Gastrocnemius medialis (tissue), 4 donors: ENCODE measurements at regions not wholly inside any gene's neighbourhood (a gene's known extent, or its start where the extent isn't known, plus 50 kb on each side); places are given as distances from the start of the nearest gene placed in this dataset.

Source experiments
- ATAC-seq, 2 donors: fragments of 150-250 bp; one replicate each; pipeline ENCODE4 v1.9.1; 2016
- DNase-seq, 2 donors: peaks; one replicate each; pipeline ENCODE4 v3.0.0-alpha.2; 2019
- H3K27ac ChIP-seq, 4 donors: fragments of 200-600 bp; sonication (generic); 1 replicate in 1 of 4; 2 replicates in 3 of 4; pipeline ENCODE4 v1.5.1; 2016 to 2018; ENCODE audit warnings: mild to moderate bottlenecking in 2 of 4, moderate library complexity in 1 of 4
- H3K27me3 ChIP-seq, 3 donors: fragments of 200-600 bp; sonication (generic) in 2 of 3; 1 replicate in 1 of 3; 2 replicates in 2 of 3; pipeline versions ENCODE4 v1.5.1 to v1.6.0; 2016 to 2019; ENCODE audit warnings: mild to moderate bottlenecking in 1 of 3, moderate library complexity in 1 of 3
- H3K36me3 ChIP-seq, 2 donors: fragments of 200-600 bp; sonication (generic) in 1 of 2; one replicate each; pipeline ENCODE4 v1.5.1; 2017 to 2018
- H3K4me1 ChIP-seq, 2 donors: fragments of 200-600 bp; sonication (generic) in 1 of 2; one replicate each; pipeline ENCODE4 v1.5.1; 2016 to 2017; ENCODE audit warnings: mild to moderate bottlenecking in 2 of 2
- H3K4me3 ChIP-seq, 4 donors: fragments of 200-600 bp; sonication (generic) in 3 of 4; 1 replicate in 1 of 4; 2 replicates in 3 of 4; pipeline ENCODE4 v1.5.1; 2016 to 2019; ENCODE audit warnings: mild to moderate bottlenecking in 2 of 4
- H3K9me3 ChIP-seq, 3 donors: fragments of 200-600 bp; sonication (generic) in 2 of 3; 1 replicate in 1 of 3; 2 replicates in 2 of 3; pipeline ENCODE4 v1.5.1; 2016 to 2019
- POLR2A ChIP-seq, 2 donors: fragments of 450-650 bp; IDR thresholded peaks; one replicate each; pipeline ENCODE4 v1.6.1; 2017; ENCODE audit warnings: antibody characterized with exemption in 2 of 2, mild to moderate bottlenecking in 2 of 2, moderate library complexity in 2 of 2
- in situ Hi-C, 4 donors: fragments of 200-750 bp; cut with MboI; loops; one replicate each; pipeline versions ENCODE4 v1.15.0 to v1.8.0; 2017; ENCODE audit warnings: low sequenced_read_pairs in 4 of 4
- intact Hi-C: fragments of 100-400 bp; cut with DNase I; formaldehyde crosslinking; loops from one replicate; pipeline ENCODE4 v1.15.1; 2023; ENCODE audit warnings: low total_unique reads
- TF ChIP-seq, protein P1 (sequence below), 5 experiments: fragments of 450-650 bp in 3 of 5; fragments of 200-600 bp in 2 of 5; sonication (generic) in 2 of 5; IDR thresholded peaks in 4 of 5; conservative IDR thresholded peaks in 1 of 5; 1 replicate in 4 of 5; 2 replicates in 1 of 5; pipeline ENCODE4 v1.5.1; 2016 to 2019; ENCODE audit warnings: antibody characterized with exemption in 5 of 5, mild to moderate bottlenecking in 3 of 5, moderate library complexity in 3 of 5

DNA sequence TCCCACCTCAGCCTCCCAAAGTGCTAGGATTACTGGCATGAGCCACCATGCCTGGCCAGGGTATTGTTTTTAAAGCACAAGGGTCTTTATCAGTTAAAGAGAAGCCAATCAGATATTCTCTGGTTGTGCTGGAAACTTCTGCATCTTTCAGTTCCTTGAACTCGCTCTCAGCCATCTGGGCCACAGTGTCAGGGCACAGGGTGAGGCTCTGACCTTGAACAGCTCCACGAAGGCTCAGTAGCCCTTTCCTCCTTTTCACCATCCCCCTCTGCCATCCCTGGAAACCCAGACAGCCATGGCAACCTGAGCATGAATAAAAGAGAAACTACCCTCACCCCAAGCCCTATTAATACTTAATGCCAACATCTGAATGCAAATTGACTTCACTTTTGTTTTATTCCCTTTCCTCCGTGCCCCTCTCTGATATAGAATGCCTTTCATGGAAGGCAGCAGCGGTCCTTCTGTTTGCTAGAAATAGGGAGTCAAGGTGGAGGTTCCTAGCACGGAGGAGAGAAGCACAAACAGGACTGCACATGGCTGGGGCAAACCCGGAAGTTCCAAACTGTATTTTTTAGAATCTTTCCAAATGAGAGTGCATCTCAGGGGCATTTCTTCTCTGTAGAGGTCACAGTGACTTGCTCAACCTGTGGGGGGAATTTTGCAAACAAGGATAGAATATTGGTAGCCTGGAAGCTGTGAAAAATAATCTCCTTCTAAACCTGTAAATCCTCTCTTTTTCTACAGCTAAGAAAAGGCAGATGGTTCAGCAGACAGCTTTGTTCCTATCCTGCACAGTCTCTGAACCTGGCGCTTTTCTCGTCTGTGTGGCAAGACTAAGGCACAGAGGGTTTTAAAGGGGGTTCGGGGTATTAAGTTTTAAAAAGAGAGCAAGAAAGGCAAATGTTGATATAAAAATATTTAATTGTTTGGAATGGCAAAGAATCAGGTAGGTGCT is 176.4 kb upstream of the RREB1 start:
- no peak for ATAC-seq
- intact Hi-C loops: no loop called here

DNA sequence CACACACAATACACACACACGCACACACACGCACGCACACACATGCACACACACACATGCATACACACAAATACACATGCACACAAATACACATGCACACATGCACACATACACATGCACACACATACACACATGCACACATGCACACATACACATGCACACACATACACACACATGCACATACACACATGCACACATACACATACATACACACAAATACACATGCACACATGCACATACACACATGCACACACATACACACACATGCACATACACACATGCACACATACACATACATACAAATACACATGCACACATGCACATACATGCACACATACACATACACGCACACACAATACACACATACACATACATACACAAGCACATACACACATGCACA is 175.4 kb upstream of the RREB1 start:
- no peaks in the 10 kb centered on the region for H3K9me3 ChIP-seq
- no peak overlapping the region for H3K4me3 ChIP-seq
- H3K27me3 ChIP-seq: no peaks in the 10 kb centered on the region
- no peaks in the 10 kb centered on the region for H3K36me3 ChIP-seq
- intact Hi-C loops: no loop called here
- peaks cover under 1 to 16% of the 10 kb centered on the region in 2 donors for H3K4me1 ChIP-seq
- H3K27ac ChIP-seq: no peak overlapping the region
- in situ Hi-C loops: loop anchor here in 2 of 4 donors (25.0 kb wide), 2 partner anchors 195 to 305 kb away; no protein-coding TSS in a partner anchor
- ATAC-seq (no peak), DNase-seq (no peak)
- TF ChIP-seq, protein P1, sequence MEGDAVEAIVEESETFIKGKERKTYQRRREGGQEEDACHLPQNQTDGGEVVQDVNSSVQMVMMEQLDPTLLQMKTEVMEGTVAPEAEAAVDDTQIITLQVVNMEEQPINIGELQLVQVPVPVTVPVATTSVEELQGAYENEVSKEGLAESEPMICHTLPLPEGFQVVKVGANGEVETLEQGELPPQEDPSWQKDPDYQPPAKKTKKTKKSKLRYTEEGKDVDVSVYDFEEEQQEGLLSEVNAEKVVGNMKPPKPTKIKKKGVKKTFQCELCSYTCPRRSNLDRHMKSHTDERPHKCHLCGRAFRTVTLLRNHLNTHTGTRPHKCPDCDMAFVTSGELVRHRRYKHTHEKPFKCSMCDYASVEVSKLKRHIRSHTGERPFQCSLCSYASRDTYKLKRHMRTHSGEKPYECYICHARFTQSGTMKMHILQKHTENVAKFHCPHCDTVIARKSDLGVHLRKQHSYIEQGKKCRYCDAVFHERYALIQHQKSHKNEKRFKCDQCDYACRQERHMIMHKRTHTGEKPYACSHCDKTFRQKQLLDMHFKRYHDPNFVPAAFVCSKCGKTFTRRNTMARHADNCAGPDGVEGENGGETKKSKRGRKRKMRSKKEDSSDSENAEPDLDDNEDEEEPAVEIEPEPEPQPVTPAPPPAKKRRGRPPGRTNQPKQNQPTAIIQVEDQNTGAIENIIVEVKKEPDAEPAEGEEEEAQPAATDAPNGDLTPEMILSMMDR (IDR thresholded peaks at IDR 0.05 in 4 of 5, conservative IDR thresholded peaks at IDR 0.05 in 1 of 5): no peak
- no peak for TF ChIP-seq POLR2A (IDR thresholded peaks at IDR 0.05)

More for the DNA sequence above, 176.4 kb upstream of the RREB1 start:
- Histone ChIP-seq H3K4me3 (no peak overlapping the region), H3K36me3 (no peaks in the 10 kb centered on the region), H3K27me3 (no peaks in the 10 kb centered on the region), H3K4me1 (peaks cover 11 to 26% of the 10 kb centered on the region in 2 donors), H3K9me3 (no peaks in the 10 kb centered on the region), H3K27ac (peak overlapping the region in 3 of 4 donors; percentile 92 to 96 (median 95))
- TF ChIP-seq, protein P1 (IDR thresholded peaks at IDR 0.05 in 4 of 5, conservative IDR thresholded peaks at IDR 0.05 in 1 of 5): no peak
- TF ChIP-seq POLR2A (IDR thresholded peaks at IDR 0.05): no peak
- DNase-seq: no peak
- in situ Hi-C loops: loop anchor here in 2 of 4 donors (25.0 kb wide), 2 partner anchors 194 to 306 kb away; no protein-coding TSS in a partner anchor

DNA sequence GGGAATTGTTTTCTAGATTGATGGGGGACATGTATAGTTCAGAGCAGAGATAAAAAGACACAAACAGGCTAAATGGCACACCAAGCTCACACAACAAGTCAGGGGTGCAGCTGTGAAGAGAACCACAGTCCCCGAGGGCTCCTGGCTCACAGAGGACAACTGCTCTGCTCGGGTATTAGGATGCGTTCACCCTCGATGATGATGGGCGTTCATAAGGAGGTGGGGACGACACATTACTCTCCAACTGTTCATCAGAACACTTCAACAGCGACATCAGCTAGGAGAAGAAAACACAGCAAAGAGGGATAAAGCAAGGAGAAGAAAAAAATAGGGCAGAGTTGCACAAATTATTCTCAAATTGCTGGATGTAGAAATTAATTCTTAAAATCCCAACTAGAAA is 174.8 kb upstream of the RREB1 start:
- no peaks in the 10 kb centered on the region for H3K36me3 ChIP-seq
- DNase-seq (no peak), ATAC-seq (no peak)
- H3K4me3 ChIP-seq: no peak overlapping the region
- in situ Hi-C loops (loop anchor here in 2 of 4 donors (25.0 kb wide), 2 partner anchors 196 to 304 kb away; no protein-coding TSS in a partner anchor), intact Hi-C loops (no loop called here)
- no peaks in the 10 kb centered on the region for H3K27me3 ChIP-seq
- H3K27ac ChIP-seq: no peak overlapping the region
- TF ChIP-seq, protein P1 (IDR thresholded peaks at IDR 0.05 in 4 of 5, conservative IDR thresholded peaks at IDR 0.05 in 1 of 5): no peak
- TF ChIP-seq POLR2A (IDR thresholded peaks at IDR 0.05): no peak
- H3K4me1 ChIP-seq: peaks cover 0 to 10% of the 10 kb centered on the region in 2 donors
- H3K9me3 ChIP-seq: no peaks in the 10 kb centered on the region

DNA sequence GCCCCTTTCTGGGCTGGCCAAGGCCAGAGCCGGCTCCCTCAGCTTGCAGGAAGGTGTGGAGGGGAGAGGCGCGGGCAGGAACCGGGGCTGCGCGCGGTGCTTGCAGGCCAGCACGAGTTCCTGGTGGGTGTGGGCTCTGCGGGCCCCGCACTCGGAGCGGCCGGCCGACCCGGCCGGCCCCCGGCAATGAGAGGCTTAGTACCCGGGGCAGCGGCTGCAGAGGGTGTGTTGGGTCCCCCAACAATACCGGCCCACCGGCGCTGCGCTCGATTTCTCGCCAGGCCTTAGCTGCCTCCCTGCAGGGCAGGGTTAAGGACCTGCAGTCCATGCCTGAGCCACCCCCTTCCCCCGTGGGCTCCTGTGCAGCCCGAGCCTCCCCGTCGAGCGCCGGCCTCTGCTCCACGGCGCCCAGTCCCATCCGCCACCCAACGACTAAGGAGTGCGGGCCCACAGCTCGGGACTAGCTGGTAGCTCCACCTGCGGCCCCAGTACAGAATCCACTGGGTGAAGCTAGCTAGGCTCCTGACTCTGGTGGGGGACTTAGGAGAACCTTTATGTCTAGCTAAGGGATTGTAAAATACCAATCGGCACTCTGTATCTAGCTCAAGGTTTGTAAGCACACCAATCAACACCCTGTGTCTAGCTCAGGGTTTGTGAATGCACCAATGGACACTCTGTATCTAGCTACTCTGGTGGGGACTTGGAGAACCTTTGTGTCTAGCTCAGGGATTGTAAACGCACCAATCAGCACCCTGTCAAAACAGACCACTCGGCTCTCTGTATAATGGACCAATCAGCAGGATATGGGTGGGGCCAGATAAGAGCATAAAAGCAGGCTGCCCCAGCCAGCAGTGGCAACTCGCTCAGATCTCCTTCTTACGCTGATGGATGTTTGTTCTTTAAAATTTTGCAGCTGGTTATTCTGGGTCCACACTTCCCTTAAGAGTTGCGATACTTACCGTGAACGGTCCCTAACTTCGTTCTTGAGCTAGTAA is 167.4 kb upstream of the RREB1 start:
- Histone ChIP-seq H3K9me3 (no peaks in the 10 kb centered on the region), H3K4me3 (no peak overlapping the region), H3K27ac (no peak overlapping the region), H3K36me3 (no peaks in the 10 kb centered on the region), H3K27me3 (no peaks in the 10 kb centered on the region), H3K4me1 (peaks cover 13 to 18% of the 10 kb centered on the region in 2 donors)
- TF ChIP-seq, protein P1 (IDR thresholded peaks at IDR 0.05 in 4 of 5, conservative IDR thresholded peaks at IDR 0.05 in 1 of 5): no peak
- TF ChIP-seq POLR2A (IDR thresholded peaks at IDR 0.05): no peak
- intact Hi-C loops (no loop called here), in situ Hi-C loops (loop anchor here in 2 of 4 donors (25.0 kb wide), 2 partner anchors 203 to 297 kb away; no protein-coding TSS in a partner anchor)
- no peak for ATAC-seq
- no peak for DNase-seq
